ENCODE measurements at regions not wholly inside any gene's neighbourhood (a gene's known extent, or its start where the extent isn't known, plus 50 kb on each side); places are given as distances from the start of the nearest gene placed in this dataset.

DNA sequence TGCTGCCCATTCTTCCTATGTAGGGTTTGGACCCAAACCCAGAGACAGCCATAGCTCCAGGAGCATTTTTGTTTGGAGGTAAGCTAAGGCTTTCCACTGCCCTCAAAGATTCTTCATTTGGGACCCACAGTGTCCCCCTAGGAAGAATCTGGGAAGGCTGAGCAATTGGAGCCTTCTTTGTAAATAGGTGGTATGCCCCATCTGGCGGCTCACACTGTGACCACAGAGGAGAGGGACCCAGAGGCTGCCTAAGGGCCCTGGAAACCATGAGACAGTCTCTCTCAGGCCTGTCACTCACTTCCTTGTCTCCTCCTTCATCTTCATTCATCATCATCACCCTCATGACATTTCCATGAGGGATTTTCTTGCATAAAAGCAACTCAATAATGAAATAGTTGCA is 215.4 kb upstream of the OSR1 start:
- TF ChIP-seq, protein P1, sequence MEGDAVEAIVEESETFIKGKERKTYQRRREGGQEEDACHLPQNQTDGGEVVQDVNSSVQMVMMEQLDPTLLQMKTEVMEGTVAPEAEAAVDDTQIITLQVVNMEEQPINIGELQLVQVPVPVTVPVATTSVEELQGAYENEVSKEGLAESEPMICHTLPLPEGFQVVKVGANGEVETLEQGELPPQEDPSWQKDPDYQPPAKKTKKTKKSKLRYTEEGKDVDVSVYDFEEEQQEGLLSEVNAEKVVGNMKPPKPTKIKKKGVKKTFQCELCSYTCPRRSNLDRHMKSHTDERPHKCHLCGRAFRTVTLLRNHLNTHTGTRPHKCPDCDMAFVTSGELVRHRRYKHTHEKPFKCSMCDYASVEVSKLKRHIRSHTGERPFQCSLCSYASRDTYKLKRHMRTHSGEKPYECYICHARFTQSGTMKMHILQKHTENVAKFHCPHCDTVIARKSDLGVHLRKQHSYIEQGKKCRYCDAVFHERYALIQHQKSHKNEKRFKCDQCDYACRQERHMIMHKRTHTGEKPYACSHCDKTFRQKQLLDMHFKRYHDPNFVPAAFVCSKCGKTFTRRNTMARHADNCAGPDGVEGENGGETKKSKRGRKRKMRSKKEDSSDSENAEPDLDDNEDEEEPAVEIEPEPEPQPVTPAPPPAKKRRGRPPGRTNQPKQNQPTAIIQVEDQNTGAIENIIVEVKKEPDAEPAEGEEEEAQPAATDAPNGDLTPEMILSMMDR (conservative IDR thresholded peaks at IDR 0.05) = no peak
- no peak overlapping the region for H3K27ac ChIP-seq

DNA sequence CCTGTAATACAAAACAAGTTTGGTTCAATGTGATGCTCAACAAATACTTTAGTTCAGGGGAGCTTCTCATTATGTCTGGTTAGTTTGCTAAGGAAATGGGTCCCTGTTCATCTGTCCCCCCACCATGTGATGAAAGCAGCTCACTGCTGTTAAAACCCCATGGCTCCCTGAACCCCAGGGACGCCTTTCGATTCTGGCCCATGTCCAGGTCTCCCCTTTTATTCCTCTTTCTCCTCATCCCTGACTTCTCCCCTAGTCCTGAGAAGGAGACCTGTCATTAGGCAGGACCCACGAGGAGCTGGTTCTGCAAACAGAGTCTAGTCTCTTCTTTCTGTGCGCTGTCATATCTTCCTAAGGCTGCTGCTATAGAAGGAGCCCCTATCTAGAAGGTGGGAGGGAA is 213.3 kb upstream of the OSR1 start:
- TF ChIP-seq, protein P1 (conservative IDR thresholded peaks at IDR 0.05) = no peak
- H3K27ac ChIP-seq = no peak overlapping the region

DNA sequence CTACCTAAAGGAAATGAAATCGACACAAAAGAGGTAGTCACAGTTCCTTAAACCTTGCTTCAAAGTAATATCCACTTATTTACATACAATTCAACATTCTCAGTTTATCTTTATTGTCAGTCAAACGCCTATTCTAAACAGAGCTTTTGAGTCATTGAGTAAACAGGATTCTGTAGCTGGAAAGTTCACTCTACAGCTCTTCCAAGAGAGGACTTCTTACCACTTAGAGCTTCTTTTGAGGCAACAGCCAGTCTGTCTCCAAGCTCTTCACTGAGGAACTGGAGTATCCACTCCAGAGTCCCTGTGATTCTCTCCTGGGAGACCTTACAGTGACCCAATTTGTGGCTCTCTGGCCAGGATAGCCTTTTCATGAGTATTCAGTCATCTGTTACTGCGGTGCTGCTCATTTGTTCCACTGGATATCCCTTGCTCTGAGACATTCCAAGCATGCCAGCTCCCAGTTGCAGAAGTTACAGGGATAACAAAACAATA is 210.9 kb upstream of the OSR1 start:
- no peak overlapping the region for H3K27ac ChIP-seq

DNA sequence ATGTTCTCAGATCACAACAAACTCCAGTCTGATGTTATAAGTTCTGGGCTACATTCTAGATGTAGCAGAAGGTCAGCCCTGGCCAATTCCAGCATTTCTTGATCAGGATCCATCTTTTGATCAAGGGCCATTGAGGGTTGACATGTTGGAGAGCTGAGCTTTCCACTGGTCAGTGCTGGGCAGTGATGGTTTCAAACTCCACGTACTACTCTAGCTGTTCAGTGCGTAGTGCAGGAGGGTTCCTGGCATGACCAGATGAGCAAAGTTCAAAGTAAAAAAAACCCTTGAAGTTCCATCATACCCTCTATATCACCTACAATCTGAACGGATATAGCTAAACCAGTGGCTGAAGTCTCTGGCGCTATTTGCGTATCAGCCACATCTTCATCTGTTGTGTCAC is 210.4 kb upstream of the OSR1 start:
- TF ChIP-seq, protein P1 (conservative IDR thresholded peaks at IDR 0.05) = no peak
- no peak overlapping the region for H3K27ac ChIP-seq

More for the DNA sequence above, 210.9 kb upstream of the OSR1 start:
- TF ChIP-seq, protein P1 (conservative IDR thresholded peaks at IDR 0.05) = no peak

DNA sequence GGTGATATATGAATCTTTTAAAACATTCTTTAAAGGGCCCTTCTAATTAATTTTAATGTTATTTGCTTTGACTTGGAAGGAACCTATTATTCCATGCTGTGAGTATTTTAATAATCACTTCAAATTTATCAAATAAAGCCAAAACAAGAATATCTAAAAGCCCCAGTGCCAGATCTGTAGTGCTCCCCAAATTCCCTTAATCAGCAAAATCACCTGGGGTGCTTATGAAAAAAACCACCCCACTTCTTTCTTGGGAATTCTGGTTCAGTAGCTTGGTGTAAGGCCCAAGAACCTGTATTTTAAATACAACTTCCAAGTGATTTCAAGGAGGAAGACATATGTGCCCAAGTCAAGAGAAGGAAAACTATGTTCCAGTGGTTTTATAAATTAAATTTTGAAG is 202.4 kb upstream of the OSR1 start:
- TF ChIP-seq, protein P1 (conservative IDR thresholded peaks at IDR 0.05) = no peak
- H3K27ac ChIP-seq = no peak overlapping the region

DNA sequence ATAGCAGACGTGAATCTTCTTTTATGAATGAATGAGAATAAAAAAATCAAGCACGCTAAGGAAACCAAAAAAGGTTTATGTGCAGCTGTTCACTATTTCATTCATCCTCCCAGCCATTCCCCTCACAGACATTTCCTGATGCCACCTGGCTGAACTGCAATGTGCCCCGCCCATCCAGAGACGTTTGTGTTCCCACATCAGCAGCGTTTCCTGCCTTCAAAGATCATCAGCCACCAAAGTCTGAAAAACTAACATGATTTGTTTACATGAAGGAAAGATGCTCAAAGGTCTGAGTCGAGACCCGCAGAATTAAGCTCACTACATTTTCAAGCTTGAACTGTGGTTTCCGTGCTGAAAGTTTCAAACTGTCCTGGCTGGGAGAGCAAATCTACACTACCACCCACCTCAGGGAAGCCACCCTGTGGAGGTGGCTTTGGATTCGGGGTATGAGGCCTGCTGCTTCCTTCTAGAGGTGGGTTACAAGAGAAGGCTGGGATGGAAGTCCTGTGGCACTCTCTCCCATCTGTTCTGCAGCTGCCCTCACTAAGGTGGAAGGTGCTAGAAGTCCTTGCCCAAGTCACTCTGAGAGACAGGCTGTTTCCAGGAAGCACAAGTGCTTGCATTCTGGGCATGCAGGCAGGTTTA is 201.3 kb upstream of the OSR1 start:
- H3K27ac ChIP-seq = no peak overlapping the region
- TF ChIP-seq, protein P1 (conservative IDR thresholded peaks at IDR 0.05) = no peak

DNA sequence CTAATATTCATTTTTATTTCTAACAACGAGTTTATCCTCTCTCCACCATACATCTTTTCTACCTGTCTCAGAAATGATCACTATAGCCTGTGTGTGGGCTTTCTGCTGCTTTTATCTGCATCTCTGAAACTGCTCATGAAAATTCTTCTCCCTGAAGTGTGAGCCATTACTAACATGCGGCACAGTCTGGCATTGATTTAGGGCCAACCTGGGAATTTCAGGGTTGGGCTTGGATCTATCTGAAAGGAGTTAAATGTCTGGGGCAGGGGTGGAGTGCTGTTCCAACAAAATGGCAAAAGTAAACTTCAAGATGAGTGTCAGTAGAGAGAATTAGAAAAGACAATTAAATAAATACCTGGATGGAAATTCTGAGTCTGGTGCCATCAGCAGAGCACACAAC is 198.2 kb upstream of the OSR1 start:
- H3K27ac ChIP-seq = no peak overlapping the region
- TF ChIP-seq, protein P1 (conservative IDR thresholded peaks at IDR 0.05) = no peak
